Ovary (tissue), 3 donors: ENCODE measurements at regions not wholly inside any gene's neighbourhood (a gene's known extent, or its start where the extent isn't known, plus 50 kb on each side); places are given as distances from the start of the nearest gene placed in this dataset.

Experiments used
- EP300 ChIP-seq: sonication (generic); formaldehyde crosslinking; IDR thresholded peaks from one replicate; pipeline ENCODE4 v1.6.1; 2017; ENCODE audit warnings: antibody characterized with exemption
- POLR2A ChIP-seq: fragments of 450-650 bp; IDR thresholded peaks from one replicate; pipeline ENCODE4 v1.6.1; 2017; ENCODE audit warnings: antibody characterized with exemption, mild to moderate bottlenecking, moderate library complexity
- TF ChIP-seq, protein P1 (sequence below), 3 donors: fragments of 450-650 bp in 2 of 3; fragments of 200-600 bp in 1 of 3; IDR thresholded peaks; one replicate each; pipeline versions ENCODE4 v1.5.1 to v1.8.0; 2016 to 2022; ENCODE audit warnings: antibody characterized with exemption in 3 of 3, mild to moderate bottlenecking in 1 of 3
- donor health status: DM: no; HTN: no; CAD: no.

GRCh38 chr5:145540375-145540774 lies 294.8 kb downstream of the PRELID2 start:
- TF ChIP-seq, protein P1, sequence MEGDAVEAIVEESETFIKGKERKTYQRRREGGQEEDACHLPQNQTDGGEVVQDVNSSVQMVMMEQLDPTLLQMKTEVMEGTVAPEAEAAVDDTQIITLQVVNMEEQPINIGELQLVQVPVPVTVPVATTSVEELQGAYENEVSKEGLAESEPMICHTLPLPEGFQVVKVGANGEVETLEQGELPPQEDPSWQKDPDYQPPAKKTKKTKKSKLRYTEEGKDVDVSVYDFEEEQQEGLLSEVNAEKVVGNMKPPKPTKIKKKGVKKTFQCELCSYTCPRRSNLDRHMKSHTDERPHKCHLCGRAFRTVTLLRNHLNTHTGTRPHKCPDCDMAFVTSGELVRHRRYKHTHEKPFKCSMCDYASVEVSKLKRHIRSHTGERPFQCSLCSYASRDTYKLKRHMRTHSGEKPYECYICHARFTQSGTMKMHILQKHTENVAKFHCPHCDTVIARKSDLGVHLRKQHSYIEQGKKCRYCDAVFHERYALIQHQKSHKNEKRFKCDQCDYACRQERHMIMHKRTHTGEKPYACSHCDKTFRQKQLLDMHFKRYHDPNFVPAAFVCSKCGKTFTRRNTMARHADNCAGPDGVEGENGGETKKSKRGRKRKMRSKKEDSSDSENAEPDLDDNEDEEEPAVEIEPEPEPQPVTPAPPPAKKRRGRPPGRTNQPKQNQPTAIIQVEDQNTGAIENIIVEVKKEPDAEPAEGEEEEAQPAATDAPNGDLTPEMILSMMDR (IDR thresholded peaks at IDR 0.05) = no peak
- TF ChIP-seq POLR2A (no peak), EP300 (no peak)
